ENCODE measurements at regions not wholly inside any gene's neighbourhood (a gene's known extent, or its start where the extent isn't known, plus 50 kb on each side); places are given as distances from the start of the nearest gene placed in this dataset.

GRCh38 chrX:99613041-99613440 lies 797.0 kb downstream of the PCDH19 start:
- H3K4me1 Mint-ChIP-seq (ENCODE audit: low read depth, unreplicated experiment), result peaks cover 3% of the 10 kb centered on the region
- H3K9me3 Mint-ChIP-seq (ENCODE audit: unreplicated experiment), result peaks cover 2% of the 10 kb centered on the region
- H3K27ac Mint-ChIP-seq (ENCODE audit: unreplicated experiment), result no peak overlapping the region
- no peak for TF ChIP-seq CTCF (IDR thresholded peaks at IDR 0.05; ENCODE audit: partially characterized antibody, unreplicated experiment)
- no peak overlapping the region for H3K4me3 Mint-ChIP-seq (ENCODE audit: unreplicated experiment)
- DNase-seq, result no peak
- H3K27me3 Mint-ChIP-seq (ENCODE audit: unreplicated experiment), result no peaks in the 10 kb centered on the region
- no peaks in the 10 kb centered on the region for H3K36me3 Mint-ChIP-seq (ENCODE audit: unreplicated experiment)

GRCh38 chrX:99603091-99603814 lies 806.8 kb downstream of the PCDH19 start:
- Mint-ChIP-seq H3K36me3 (ENCODE audit: unreplicated experiment) (no peaks in the 10 kb centered on the region), H3K9me3 (ENCODE audit: unreplicated experiment) (no peaks in the 10 kb centered on the region), H3K27ac (ENCODE audit: unreplicated experiment) (no peak overlapping the region), H3K4me3 (ENCODE audit: unreplicated experiment) (no peak overlapping the region), H3K27me3 (ENCODE audit: unreplicated experiment) (peaks cover 2% of the 10 kb centered on the region), H3K4me1 (ENCODE audit: low read depth, unreplicated experiment) (no peaks in the 10 kb centered on the region)
- no peak for TF ChIP-seq CTCF (IDR thresholded peaks at IDR 0.05; ENCODE audit: partially characterized antibody, unreplicated experiment)
- no peak for DNase-seq

- Mint-ChIP-seq H3K36me3 (ENCODE audit: unreplicated experiment) (no peaks in the 10 kb centered on the region), H3K27ac (ENCODE audit: unreplicated experiment) (no peak overlapping the region)
- DNase-seq, result no peak
These were observed 808.0 kb downstream of the PCDH19 start for GRCh38 chrX:99602107-99602506.

GRCh38 chrX:99588936-99589335 lies 821.1 kb downstream of the PCDH19 start:
- no peak for DNase-seq
- Mint-ChIP-seq H3K4me3 (ENCODE audit: unreplicated experiment) (no peak overlapping the region), H3K27me3 (ENCODE audit: unreplicated experiment) (no peaks in the 10 kb centered on the region), H3K27ac (ENCODE audit: unreplicated experiment) (no peak overlapping the region), H3K4me1 (ENCODE audit: low read depth, unreplicated experiment) (no peaks in the 10 kb centered on the region), H3K36me3 (ENCODE audit: unreplicated experiment) (no peaks in the 10 kb centered on the region), H3K9me3 (ENCODE audit: unreplicated experiment) (no peaks in the 10 kb centered on the region)
- no peak for TF ChIP-seq CTCF (IDR thresholded peaks at IDR 0.05; ENCODE audit: partially characterized antibody, unreplicated experiment)

More at GRCh38 chrX:99602107-99602506, 808.0 kb downstream of the PCDH19 start:
- Mint-ChIP-seq H3K4me1 (ENCODE audit: low read depth, unreplicated experiment) (no peaks in the 10 kb centered on the region), H3K27me3 (ENCODE audit: unreplicated experiment) (peaks cover 2% of the 10 kb centered on the region), H3K4me3 (ENCODE audit: unreplicated experiment) (no peak overlapping the region), H3K9me3 (ENCODE audit: unreplicated experiment) (no peaks in the 10 kb centered on the region)
- TF ChIP-seq CTCF (IDR thresholded peaks at IDR 0.05; ENCODE audit: partially characterized antibody, unreplicated experiment), result no peak

GRCh38 chrX:99572711-99573110 lies 837.4 kb downstream of the PCDH19 start:
- Mint-ChIP-seq H3K4me3 (ENCODE audit: unreplicated experiment) (no peak overlapping the region), H3K9me3 (ENCODE audit: unreplicated experiment) (peaks cover 1% of the 10 kb centered on the region), H3K27ac (ENCODE audit: unreplicated experiment) (no peak overlapping the region), H3K4me1 (ENCODE audit: low read depth, unreplicated experiment) (no peaks in the 10 kb centered on the region), H3K36me3 (ENCODE audit: unreplicated experiment) (peaks cover 9% of the 10 kb centered on the region), H3K27me3 (ENCODE audit: unreplicated experiment) (no peaks in the 10 kb centered on the region)
- no peak for DNase-seq
- no peak for TF ChIP-seq CTCF (IDR thresholded peaks at IDR 0.05; ENCODE audit: partially characterized antibody, unreplicated experiment)
